ENCODE measurements at regions not wholly inside any gene's neighbourhood (a gene's known extent, or its start where the extent isn't known, plus 50 kb on each side); places are given as distances from the start of the nearest gene placed in this dataset.

DNA sequence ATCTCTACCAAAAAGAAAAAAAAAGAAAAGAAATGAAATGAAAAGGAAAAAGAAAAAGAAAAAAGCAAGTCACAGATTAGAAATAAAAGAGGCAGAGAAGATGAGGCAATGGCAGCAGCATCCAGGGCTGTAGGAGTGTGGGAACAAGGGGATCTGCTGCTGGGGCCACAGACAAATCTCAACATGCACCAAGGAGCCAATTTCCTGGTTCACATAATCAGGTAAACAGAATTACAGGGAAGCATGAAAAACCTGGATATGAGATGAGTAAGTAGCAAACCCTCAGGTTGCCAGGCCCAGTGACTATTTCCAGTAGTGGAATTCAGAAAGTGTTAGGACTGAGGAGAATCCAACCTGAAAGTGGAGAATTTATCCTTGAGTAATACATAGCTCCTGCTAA lies 77.4 kb upstream of the ARHGAP28 start:
- H3K9me3 Mint-ChIP-seq, result peaks cover 7% of the 10 kb centered on the region
- CTCF ChIA-PET, result no interaction called here
- ATAC-seq, result no peak
- POLR2A ChIA-PET, result no interaction called here
- no peak for DNase-seq (ENCODE audit: low spot score)
- no peak overlapping the region for H3K4me3 Mint-ChIP-seq
- peaks cover 4% of the 10 kb centered on the region; the same call in 1 of the 2 replicates for H3K36me3 Mint-ChIP-seq
- no peak overlapping the region for H3K27ac Mint-ChIP-seq
- no peaks in the 10 kb centered on the region; the same call in 1 of the 2 replicates for H3K27me3 Mint-ChIP-seq (ENCODE audit: low read depth)
- TF ChIP-seq RELA (CRISPR knock-in tag; IDR thresholded peaks at IDR 0.05; ENCODE audit: borderline replicate concordance) (no peak), ZNF121 (CRISPR knock-in tag; IDR thresholded peaks at IDR 0.05) (no peak), ZNF317 (CRISPR knock-in tag; IDR thresholded peaks at IDR 0.05; ENCODE audit: borderline replicate concordance, low read depth) (no peak), ZNF416 (CRISPR knock-in tag; IDR thresholded peaks at IDR 0.05) (no peak), ELF4 (CRISPR knock-in tag; IDR thresholded peaks at IDR 0.05; ENCODE audit: low read depth) (no peak), FOXP1 (CRISPR knock-in tag; IDR thresholded peaks at IDR 0.05; ENCODE audit: borderline replicate concordance) (no peak), PRRX2 (CRISPR knock-in tag; IDR thresholded peaks at IDR 0.05) (no peak), TCF7 (CRISPR knock-in tag; IDR thresholded peaks at IDR 0.05; ENCODE audit: low read depth) (no peak), ZNF232 (CRISPR knock-in tag; IDR thresholded peaks at IDR 0.05) (no peak), CREB1 (CRISPR knock-in tag; IDR thresholded peaks at IDR 0.05) (no peak), TP53 (CRISPR knock-in tag; IDR thresholded peaks at IDR 0.05) (no peak), ATF1 (CRISPR knock-in tag; IDR thresholded peaks at IDR 0.05) (no peak), NFE2L1 (CRISPR knock-in tag; IDR thresholded peaks at IDR 0.05) (no peak)
- TF ChIP-seq, protein P1, sequence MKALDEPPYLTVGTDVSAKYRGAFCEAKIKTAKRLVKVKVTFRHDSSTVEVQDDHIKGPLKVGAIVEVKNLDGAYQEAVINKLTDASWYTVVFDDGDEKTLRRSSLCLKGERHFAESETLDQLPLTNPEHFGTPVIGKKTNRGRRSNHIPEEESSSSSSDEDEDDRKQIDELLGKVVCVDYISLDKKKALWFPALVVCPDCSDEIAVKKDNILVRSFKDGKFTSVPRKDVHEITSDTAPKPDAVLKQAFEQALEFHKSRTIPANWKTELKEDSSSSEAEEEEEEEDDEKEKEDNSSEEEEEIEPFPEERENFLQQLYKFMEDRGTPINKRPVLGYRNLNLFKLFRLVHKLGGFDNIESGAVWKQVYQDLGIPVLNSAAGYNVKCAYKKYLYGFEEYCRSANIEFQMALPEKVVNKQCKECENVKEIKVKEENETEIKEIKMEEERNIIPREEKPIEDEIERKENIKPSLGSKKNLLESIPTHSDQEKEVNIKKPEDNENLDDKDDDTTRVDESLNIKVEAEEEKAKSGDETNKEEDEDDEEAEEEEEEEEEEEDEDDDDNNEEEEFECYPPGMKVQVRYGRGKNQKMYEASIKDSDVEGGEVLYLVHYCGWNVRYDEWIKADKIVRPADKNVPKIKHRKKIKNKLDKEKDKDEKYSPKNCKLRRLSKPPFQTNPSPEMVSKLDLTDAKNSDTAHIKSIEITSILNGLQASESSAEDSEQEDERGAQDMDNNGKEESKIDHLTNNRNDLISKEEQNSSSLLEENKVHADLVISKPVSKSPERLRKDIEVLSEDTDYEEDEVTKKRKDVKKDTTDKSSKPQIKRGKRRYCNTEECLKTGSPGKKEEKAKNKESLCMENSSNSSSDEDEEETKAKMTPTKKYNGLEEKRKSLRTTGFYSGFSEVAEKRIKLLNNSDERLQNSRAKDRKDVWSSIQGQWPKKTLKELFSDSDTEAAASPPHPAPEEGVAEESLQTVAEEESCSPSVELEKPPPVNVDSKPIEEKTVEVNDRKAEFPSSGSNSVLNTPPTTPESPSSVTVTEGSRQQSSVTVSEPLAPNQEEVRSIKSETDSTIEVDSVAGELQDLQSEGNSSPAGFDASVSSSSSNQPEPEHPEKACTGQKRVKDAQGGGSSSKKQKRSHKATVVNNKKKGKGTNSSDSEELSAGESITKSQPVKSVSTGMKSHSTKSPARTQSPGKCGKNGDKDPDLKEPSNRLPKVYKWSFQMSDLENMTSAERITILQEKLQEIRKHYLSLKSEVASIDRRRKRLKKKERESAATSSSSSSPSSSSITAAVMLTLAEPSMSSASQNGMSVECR (CRISPR knock-in tag; IDR thresholded peaks at IDR 0.05; ENCODE audit: borderline replicate concordance), result no peak
- TF ChIP-seq, protein P2, sequence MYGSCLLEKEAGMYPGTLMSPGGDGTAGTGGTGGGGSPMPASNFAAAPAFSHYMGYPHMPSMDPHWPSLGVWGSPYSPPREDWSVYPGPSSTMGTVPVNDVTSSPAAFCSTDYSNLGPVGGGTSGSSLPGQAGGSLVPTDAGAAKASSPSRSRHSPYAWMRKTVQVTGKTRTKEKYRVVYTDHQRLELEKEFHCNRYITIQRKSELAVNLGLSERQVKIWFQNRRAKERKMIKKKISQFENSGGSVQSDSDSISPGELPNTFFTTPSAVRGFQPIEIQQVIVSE (CRISPR knock-in tag; IDR thresholded peaks at IDR 0.05; ENCODE audit: borderline replicate concordance), result no peak
- TF ChIP-seq, protein P3, sequence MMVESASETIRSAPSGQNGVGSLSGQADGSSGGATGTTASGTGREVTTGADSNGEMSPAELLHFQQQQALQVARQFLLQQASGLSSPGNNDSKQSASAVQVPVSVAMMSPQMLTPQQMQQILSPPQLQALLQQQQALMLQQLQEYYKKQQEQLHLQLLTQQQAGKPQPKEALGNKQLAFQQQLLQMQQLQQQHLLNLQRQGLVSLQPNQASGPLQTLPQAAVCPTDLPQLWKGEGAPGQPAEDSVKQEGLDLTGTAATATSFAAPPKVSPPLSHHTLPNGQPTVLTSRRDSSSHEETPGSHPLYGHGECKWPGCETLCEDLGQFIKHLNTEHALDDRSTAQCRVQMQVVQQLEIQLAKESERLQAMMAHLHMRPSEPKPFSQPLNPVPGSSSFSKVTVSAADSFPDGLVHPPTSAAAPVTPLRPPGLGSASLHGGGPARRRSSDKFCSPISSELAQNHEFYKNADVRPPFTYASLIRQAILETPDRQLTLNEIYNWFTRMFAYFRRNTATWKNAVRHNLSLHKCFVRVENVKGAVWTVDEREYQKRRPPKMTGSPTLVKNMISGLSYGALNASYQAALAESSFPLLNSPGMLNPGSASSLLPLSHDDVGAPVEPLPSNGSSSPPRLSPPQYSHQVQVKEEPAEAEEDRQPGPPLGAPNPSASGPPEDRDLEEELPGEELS (CRISPR knock-in tag; IDR thresholded peaks at IDR 0.05), result no peak
- peaks cover 14% of the 10 kb centered on the region for H3K4me1 Mint-ChIP-seq

DNA sequence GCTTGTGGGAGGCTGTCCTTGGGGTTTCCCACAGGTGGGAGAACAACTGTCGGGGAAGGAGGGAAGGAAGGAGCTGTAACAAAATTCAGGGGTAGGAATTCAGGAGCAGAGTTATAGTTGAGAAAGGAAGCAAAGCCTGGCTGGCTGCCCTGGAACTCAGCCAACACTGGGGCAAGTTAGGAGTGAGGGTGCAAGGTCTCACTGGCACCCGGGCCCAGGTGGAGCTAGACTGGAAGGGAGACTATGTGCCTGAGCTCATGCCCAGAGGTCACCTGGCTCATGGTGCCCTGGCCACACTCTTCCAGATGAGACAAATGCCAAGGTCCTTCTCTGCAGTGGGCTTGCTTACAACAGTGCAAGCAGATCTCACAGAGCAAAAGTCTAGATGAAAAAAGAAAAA lies 75.6 kb upstream of the ARHGAP28 start:
- H3K27me3 Mint-ChIP-seq (ENCODE audit: low read depth), result no peaks in the 10 kb centered on the region; the same call in 1 of the 2 replicates
- CTCF ChIA-PET, result no interaction called here
- DNase-seq (ENCODE audit: low spot score) (no peak), ATAC-seq (no peak)
- peaks cover 21% of the 10 kb centered on the region for H3K4me1 Mint-ChIP-seq
- peaks cover 7% of the 10 kb centered on the region for H3K9me3 Mint-ChIP-seq
- TF ChIP-seq FOXJ3 (CRISPR knock-in tag; IDR thresholded peaks at IDR 0.05; ENCODE audit: borderline replicate concordance) (no peak), ESRRA (CRISPR knock-in tag; IDR thresholded peaks at IDR 0.05; ENCODE audit: borderline replicate concordance) (no peak), ZNF219 (CRISPR knock-in tag; IDR thresholded peaks at IDR 0.05; ENCODE audit: borderline replicate concordance) (no peak), KAT7 (CRISPR knock-in tag; IDR thresholded peaks at IDR 0.05; ENCODE audit: borderline replicate concordance) (no peak), ETV6 (CRISPR knock-in tag; IDR thresholded peaks at IDR 0.05) (no peak), ATF1 (CRISPR knock-in tag; IDR thresholded peaks at IDR 0.05) (no peak), FOXP1 (CRISPR knock-in tag; IDR thresholded peaks at IDR 0.05; ENCODE audit: borderline replicate concordance) (no peak), ZBTB21 (CRISPR knock-in tag; IDR thresholded peaks at IDR 0.05; ENCODE audit: borderline replicate concordance) (no peak), GABPB1 (CRISPR knock-in tag; IDR thresholded peaks at IDR 0.05) (no peak)
- TF ChIP-seq, protein P4, sequence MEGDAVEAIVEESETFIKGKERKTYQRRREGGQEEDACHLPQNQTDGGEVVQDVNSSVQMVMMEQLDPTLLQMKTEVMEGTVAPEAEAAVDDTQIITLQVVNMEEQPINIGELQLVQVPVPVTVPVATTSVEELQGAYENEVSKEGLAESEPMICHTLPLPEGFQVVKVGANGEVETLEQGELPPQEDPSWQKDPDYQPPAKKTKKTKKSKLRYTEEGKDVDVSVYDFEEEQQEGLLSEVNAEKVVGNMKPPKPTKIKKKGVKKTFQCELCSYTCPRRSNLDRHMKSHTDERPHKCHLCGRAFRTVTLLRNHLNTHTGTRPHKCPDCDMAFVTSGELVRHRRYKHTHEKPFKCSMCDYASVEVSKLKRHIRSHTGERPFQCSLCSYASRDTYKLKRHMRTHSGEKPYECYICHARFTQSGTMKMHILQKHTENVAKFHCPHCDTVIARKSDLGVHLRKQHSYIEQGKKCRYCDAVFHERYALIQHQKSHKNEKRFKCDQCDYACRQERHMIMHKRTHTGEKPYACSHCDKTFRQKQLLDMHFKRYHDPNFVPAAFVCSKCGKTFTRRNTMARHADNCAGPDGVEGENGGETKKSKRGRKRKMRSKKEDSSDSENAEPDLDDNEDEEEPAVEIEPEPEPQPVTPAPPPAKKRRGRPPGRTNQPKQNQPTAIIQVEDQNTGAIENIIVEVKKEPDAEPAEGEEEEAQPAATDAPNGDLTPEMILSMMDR (IDR thresholded peaks at IDR 0.05), result no peak
- H3K27ac Mint-ChIP-seq, result peak overlapping the region; percentile 68; the same call in 1 of the 2 replicates
- no peak overlapping the region for H3K4me3 Mint-ChIP-seq
- H3K36me3 Mint-ChIP-seq, result peaks cover 4% of the 10 kb centered on the region; the same call in 1 of the 2 replicates
- POLR2A ChIA-PET, result no interaction called here
